GM19372 (cell line): ENCODE measurements at regions not wholly inside any gene's neighbourhood (a gene's known extent, or its start where the extent isn't known, plus 50 kb on each side); places are given as distances from the start of the nearest gene placed in this dataset.

Source experiments
- ATAC-seq: cut with Tn5 transposase; IDR thresholded peaks from one replicate; pipeline ENCODE4 v1.9.1; 2021; ENCODE audit warnings: mild to moderate bottlenecking, low read depth, moderate library complexity; ENCODE audit not compliant: unreplicated experiment

GRCh38 chr6:168384045-168385036 is 56.6 kb upstream of the SMOC2 start:
- ATAC-seq, result no peak

- ATAC-seq, result no peak
Measured at GRCh38 chr6:168385037-168385759, 55.8 kb upstream of the SMOC2 start.

GRCh38 chr6:168385858-168386735 is 54.9 kb upstream of the SMOC2 start:
- no peak for ATAC-seq

- ATAC-seq, result no peak
Measured at GRCh38 chr6:168386973-168387372, 54.0 kb upstream of the SMOC2 start.

GRCh38 chr6:168387426-168387825 is 53.6 kb upstream of the SMOC2 start:
- ATAC-seq, result no peak

- ATAC-seq, result no peak
Measured at GRCh38 chr6:168387911-168388310, 53.1 kb upstream of the SMOC2 start.

GRCh38 chr6:168388641-168389633 is 52.0 kb upstream of the SMOC2 start:
- ATAC-seq, result no peak

- ATAC-seq, result no peak
Measured at GRCh38 chr6:168390749-168391420, 50.1 kb upstream of the SMOC2 start.
